GM21367 (cell line): ENCODE measurements at regions not wholly inside any gene's neighbourhood (a gene's known extent, or its start where the extent isn't known, plus 50 kb on each side); places are given as distances from the start of the nearest gene placed in this dataset.
A peak's percentile ranks its signal among the peaks of the same experiment; 100 is the strongest.
"Not testable (repeated sequence)": the region's sequence is repeated elsewhere in the genome, so short reads cannot be mapped to it uniquely, and the experiment has no call there.

ENCODE experiments used
- ATAC-seq: cut with Tn5 transposase; IDR thresholded peaks from one replicate; pipeline ENCODE4 v1.9.1; 2021; ENCODE audit not compliant: unreplicated experiment

GRCh38 chr5:161042443-161042842 lies 190.4 kb upstream of the ATP10B start:
- ATAC-seq: no peak

- ATAC-seq: no peak
These were observed 188.8 kb upstream of the ATP10B start for GRCh38 chr5:161040818-161041217.

DNA sequence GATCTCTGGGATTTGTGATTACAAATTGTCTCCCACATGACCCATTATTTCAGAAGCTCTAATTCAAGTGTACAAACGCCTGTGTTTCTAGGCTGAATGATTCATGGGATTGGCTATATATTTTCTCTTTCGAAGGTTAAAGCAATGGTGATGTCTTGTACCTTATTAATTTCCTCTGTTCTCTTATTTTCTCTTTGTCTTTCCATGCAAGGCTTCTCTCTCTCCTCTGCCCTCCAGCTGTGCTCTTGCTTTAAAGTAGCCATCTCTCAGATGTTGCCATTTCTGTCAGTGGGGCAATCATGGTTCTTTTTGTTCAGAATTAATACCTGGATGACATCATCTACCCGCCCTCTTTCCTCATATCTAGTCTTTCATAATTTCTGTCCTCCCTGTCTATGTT lies 184.3 kb upstream of the ATP10B start:
- ATAC-seq: no peak

GRCh38 chr5:161034451-161034850 lies 182.4 kb upstream of the ATP10B start:
- ATAC-seq: no peak

DNA sequence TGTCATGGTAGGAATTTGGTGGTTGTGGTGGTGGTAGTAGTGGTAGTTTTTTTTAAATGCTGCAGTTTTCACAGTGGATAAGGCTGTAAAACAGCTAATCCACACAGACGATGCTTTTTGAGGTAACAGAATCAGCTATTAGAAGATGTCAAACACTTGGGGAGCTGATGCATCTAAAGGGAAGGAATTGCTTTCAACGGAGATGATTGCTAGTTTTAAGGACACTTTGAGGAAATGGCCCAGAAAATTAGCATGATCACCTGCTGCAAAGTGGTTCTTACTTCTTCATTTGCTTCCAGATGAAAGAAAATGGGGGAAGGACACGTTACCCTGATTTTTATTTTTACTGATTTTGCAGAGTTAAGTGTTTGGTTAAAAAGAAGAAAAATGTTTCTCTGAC lies 178.2 kb upstream of the ATP10B start:
- ATAC-seq: no peak

GRCh38 chr5:161027763-161028162 lies 175.8 kb upstream of the ATP10B start:
- no peak for ATAC-seq

DNA sequence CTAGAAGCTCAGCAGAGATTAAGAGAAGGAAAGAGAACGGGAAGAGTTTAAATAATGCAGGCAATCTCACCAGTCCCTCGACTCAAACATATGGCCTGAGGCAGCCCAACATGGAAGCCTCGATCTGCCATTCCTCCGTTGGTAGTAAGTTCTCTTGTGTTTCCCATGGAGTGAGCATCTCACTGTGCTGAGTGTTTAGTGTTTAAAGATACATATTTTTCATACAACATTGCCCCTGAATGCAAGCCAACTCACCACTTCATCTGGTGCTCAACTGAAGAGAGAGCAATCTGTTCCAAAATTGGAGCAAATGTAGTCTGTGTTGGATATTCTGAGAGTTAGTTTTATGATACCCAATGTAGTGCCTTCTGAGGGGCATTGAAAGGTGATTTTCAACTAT lies 171.5 kb upstream of the ATP10B start:
- no peak for ATAC-seq

DNA sequence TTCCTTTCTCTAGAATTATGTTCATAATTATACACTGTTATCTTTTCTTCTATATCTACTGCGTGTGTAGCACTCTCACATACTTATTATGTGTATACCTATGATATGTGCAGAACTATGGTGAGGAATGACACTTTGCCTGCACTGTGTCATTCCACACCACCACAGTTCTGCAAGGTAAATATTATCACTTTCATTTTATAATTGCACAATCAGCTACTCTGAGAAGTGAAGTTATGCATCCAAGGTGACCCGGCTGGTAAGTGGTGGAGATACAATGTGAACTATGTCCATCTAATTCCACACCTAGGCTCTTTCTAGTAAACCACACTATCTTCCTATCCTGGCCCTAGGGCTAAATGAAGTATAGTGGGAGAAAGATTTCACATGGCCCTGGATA lies 170.1 kb upstream of the ATP10B start:
- ATAC-seq: no peak

DNA sequence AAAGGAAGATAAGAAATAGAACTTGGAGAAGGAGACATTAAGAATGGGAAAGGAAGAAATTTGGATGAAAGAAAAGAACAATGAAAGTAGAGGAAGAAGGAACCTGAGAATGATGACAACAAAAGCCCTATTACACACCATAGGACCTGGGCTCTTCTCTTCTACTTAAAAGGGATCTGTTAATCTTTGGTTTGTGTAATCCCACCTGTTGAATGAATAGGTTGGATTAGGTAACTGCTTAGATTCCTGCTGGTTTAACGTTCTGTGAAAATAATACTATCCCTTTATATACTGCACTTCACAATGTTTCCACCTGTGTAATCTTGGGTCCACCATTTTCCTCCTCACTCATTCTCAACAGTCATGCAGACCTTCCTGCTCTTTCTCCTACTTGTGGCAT lies 157.8 kb upstream of the ATP10B start:
- no peak for ATAC-seq

DNA sequence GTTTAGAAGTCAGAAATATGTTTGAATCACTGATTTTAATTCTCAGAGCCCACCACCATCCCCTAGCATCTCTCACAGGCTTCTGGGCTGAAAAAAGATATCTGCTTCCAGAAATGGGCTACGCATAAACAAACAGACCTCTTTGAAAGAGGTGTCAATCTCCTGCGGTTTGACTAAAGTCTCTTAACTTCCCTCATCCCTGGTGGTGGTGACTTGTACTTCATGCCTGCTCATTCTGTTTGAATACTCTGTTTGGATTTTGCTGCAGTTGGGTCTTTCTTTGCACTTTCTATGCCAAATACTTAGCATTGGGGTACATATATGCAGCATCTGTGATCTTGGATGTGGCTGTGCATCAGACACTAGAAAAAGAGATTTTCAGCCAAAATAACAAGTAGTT lies 157.2 kb upstream of the ATP10B start:
- no peak for ATAC-seq

GRCh38 chr5:161007879-161008278 lies 155.9 kb upstream of the ATP10B start:
- no peak for ATAC-seq

DNA sequence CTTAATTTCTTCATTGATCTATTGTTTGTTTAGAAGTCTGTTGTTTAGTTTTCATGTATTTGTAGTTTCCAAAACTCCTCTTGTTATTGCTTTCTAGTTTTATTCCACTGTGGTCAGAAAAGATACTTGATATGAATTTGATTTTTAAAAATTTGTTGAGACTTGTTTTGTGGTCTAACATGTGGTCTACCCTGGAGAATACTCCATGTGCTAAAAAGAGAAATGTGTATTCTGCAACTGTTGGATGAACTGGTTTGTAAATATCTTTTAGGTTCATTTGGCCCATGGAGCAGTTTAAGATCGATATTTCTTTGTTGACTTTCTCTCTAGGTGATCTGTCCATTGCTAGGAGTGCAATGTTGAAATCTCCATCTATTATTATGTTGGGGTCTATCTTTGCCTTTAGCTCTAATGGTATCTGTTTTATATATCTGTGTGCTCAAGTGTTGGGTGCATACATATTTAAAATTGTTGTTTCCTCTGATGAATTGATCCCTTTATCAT lies 150.6 kb upstream of the ATP10B start:
- no peak for ATAC-seq

DNA sequence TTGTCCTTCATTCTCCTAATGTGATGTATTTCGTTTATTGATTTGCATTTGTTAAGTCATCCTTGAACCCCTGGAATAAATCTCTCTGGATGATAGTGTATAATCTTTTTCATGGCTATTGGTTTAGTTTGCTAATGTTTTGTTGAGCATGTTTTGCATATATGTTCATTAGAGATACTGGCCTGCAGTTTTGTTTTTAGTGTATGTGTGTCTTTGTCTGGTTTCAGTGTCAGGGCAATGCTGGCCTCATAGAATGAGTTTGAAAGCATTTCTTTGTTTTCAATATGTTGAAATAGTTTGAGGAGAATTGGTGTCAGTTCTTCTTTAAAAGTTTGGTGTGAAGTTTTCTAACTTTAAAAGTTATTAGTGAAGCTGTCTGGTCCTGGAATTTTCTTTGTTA lies 149.6 kb upstream of the ATP10B start:
- peak; percentile 78 for ATAC-seq

DNA sequence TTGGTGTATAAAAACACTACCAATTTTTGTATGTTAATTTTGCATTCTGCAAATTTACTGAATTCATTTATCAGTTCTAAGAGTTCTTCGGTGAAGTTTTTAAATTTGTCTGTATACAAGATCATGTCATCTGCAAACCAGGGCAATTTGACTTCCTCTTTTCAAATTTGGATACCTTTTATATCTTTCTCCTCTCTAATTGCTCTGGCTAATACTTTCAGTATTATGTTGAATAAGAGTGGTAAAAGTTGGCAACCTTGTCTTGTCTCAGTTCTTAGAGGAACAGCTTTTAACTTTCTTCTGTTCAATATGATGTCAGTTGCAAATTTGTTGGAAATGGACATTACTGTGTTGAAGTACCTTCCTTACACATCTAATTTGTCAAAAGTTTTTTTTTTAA lies 149.1 kb upstream of the ATP10B start:
- ATAC-seq: not testable (repeated sequence)

DNA sequence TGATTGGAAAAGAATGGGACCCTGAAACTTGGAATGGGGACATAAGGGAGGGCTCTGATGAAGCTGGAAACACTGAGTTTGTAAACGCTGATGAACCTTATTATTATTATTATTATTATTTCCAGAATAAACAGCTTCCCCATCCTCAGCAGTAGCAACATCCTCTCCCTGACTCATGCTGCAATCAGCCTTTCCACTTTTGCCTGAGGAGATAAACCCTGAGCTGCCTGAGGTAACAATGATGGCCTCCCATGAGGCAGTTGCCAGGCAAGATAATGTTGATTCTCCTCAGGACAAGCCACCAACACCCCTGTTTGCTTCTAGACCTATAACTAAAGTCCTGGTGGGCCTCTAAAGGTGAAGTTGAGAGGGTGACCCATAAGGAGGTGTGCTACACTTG lies 139.2 kb upstream of the ATP10B start:
- no peak for ATAC-seq

DNA sequence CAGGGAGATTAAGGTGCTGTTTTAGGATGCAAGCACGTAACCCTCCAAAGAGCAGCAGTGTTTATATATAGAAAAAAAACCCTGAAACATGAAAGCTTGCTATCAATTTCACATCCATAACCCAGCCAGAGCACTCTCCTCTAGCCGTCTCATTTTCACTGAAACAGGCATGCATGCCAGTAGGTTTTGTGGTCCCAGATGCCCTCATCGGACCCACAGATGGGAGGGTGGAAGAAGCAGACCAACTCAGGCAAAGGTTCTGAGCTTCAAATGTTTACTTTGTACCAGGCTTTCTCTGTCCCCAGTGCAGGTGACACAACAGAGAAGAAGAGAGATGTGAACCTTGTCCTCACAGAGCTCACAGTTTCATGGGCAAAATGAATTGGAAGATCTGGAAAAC lies 127.4 kb upstream of the ATP10B start:
- ATAC-seq: no peak

- ATAC-seq: no peak
These were observed 126.9 kb upstream of the ATP10B start for GRCh38 chr5:160978944-160979343.

GRCh38 chr5:160976181-160976580 lies 124.2 kb upstream of the ATP10B start:
- ATAC-seq: no peak

DNA sequence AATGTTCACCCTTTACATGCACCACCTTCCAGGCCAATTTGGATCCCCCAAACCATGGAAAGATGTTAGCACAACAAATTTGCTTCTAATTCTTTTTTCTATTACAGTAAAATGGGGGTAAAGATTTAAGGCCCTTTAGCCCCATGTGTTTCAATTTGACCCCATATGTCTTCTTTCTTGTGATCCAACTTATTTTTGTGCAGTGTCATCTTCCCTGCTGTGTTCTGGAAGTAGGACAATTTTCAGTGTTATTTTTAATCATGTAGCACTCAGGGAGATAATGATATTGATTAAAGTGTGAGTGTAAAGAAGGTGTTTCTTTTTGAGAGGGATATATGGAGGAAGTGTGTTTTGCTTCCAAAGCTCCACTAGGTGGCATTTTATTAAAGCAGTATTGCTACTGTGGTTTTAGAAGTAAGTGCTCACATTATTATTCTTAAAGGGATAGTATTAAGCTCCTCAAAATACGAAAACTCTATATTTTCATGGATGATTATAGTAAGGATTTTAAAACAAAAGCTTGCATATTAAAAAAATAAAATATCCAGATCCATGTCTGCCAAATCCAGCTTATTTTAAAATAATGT lies 118.7 kb upstream of the ATP10B start:
- ATAC-seq: peak; percentile 69

DNA sequence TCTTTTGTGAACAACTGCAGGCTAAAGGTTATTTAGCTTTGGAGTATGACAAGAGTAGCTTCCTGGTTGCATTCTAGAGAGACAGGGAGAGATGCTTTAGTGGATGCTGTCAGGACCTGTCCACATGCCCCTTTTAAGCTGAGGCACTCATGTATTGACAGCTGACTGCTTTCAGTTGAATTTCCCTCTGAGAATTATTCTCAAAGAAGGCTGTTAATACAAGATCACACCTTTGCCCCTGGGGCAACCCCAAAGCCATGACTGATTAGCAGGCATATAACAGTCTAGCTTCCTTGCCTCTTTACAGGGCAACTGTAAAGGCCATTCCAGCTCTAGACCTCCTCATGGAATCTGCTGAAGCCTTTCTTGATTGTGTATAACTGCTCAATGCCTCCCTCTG lies 117.6 kb upstream of the ATP10B start:
- no peak for ATAC-seq

DNA sequence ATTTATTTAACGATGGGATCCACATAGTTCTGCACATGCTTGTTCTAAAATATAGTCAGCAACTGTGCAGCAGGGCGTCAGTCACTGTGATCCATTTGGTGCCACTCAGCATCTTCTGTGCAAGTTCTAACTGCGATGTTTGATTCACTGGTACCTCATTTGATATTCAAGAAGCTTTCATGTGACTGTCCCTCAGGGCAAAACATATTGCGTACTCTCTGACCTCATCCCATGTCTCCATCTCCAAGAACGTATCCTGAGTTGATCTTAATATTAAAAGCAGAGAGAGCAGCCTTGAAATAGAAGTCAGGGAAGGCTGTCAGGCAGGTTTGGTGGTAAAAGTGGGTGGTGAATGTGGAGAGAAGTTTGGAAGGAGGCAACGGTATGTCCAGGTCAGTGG lies 116.5 kb upstream of the ATP10B start:
- no peak for ATAC-seq

- no peak for ATAC-seq
These were observed 114.9 kb upstream of the ATP10B start for GRCh38 chr5:160966921-160967320.

DNA sequence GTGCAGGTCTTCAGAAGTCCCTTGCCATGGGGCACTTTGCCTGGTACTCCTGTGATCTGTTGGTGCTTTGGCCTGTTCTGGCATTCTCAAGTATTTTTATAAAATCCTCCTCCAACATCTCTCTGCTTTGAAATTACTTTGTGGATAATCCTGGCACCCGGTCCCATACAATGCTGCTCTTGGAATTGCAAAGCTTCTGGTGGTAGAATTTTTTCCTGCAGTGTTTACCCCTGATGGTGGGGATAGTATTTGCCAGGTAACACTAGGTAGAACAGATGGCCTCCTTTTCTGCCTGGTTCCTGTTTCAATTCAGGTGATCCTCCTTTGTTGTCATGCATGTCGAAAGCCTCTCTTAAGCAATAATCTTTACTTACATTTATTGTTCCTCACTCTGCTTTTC lies 109.8 kb upstream of the ATP10B start:
- no peak for ATAC-seq

- ATAC-seq: no peak
These were observed 109.0 kb upstream of the ATP10B start for GRCh38 chr5:160961038-160961437.
